Endometrium (tissue), 2 donors: ENCODE measurements at regions not wholly inside any gene's neighbourhood (a gene's known extent, or its start where the extent isn't known, plus 50 kb on each side); places are given as distances from the start of the nearest gene placed in this dataset.
"Not testable (repeated sequence)": the region's sequence is repeated elsewhere in the genome, so short reads cannot be mapped to it uniquely, and the experiment has no call there.

Source experiments
- FAIRE-seq: peaks from 2 replicates; lab custom pipeline; 2012; peaks lifted over from hg19 to GRCh38; lab: Jason Lieb, UNC
- donor health status: control.
- donor health status: control.

DNA sequence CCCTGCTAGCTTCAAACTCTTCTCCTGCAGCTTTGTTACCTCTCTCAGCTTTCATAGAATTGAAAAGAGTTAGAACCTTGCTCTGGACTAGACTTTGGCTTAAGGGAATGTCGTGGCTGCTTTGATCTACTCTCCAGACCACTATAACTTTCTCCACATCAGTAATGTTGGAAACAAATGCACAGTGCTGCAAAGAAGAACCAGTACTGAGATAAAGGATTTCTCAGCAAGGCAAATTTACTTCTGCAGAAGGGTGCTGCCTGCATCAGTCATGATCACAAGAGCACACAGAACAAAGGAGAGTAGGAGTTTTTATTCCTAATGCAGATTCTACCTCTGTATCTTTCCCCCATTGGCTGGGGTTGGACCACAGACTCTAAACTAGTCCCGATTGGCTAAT lies 621.6 kb upstream of the CHRM3 start:
- FAIRE-seq: no peak

DNA sequence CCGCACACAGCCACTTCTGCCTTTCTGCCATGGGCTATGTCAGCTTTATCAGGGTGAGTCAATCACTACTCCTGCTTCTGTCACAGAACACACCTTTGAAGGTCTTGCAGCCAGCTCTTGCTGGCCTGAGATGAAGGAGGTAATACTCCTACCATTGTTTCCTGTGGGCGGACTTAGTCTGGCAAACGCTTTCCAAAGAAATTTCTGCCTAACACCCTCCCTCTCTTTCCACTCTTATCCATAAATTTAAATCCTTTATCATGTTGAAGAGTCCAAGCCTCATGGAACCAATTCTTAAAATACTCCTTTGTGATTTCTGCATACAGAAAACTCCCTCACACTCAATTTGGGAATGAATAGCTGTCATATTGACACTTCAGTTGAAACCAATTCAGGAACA lies 633.1 kb upstream of the CHRM3 start:
- no peak for FAIRE-seq

DNA sequence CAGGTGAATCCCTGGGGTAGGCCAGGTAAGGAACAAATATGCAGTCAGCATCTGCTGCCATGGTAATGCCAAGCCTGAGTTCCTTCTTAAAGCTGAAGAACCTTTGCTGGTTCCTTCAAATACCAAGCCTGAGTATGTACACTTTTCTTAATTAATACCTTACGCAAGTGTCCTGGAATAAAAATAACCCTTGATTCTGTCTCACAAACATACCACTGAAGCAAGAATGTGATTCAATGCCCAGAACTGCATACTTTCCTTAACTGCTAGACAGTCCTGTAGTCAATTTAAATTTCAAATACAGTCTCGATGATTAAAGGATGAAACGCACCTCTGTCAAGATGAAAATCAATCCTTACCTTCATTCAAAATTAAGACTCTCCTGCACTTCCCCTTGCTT lies 634.0 kb upstream of the CHRM3 start:
- FAIRE-seq: no peak

DNA sequence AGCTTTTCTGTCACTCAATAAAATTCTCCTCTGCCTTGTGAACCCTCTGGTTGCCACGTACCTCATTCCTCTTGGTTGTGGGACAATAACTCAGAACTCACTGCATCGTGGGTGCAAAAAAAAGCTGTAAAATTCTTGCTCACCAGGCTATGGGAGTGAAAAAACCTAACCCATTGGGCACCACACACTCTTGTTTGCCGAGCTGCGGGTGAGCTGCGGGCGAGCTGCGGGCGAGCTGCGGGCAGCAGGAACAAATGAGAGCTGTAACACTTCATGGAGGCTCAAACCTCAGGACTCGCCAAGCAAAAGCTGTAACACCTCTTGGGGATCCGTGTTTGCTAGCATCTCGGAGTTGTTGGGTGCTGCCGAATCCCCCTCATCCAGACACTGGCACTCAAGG lies 641.3 kb upstream of the CHRM3 start:
- FAIRE-seq: no peak

DNA sequence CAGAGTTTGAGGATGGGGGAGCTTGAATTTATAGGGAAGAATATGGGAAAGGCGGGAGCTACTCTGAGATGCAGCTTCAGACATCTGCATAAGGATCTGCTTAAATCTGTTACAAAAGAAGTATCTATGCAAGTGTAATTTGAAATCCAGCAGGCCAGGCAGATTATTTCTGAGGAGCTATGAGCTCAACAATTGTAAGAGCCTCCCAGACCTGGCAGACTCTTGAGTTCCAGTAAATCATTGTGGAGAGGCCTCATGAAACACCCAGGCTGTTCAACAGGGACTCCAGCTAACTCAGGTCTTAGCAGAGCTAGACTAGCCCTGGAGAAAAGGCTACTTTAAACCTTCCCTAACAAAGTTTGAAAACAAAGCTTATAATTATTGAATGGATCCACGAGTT lies 647.5 kb upstream of the CHRM3 start:
- FAIRE-seq: no peak

DNA sequence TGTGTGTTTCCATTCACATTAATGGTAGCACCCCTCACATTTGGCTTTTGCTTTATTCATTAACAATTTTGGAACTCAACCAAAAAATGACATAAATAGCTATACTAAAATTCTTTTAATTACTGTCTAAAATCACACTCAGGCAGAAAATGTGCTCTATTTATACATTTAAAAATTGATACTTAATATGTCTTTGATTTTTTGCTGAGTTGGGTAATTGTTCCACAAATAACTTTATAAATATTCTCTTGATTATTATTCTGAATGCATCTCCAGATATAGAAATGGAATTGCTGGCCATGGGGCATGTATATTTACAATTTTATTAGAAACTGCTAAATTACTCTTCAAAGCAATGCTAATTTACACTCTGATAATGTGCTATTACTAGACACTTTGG lies 658.7 kb upstream of the CHRM3 start:
- FAIRE-seq: no peak

DNA sequence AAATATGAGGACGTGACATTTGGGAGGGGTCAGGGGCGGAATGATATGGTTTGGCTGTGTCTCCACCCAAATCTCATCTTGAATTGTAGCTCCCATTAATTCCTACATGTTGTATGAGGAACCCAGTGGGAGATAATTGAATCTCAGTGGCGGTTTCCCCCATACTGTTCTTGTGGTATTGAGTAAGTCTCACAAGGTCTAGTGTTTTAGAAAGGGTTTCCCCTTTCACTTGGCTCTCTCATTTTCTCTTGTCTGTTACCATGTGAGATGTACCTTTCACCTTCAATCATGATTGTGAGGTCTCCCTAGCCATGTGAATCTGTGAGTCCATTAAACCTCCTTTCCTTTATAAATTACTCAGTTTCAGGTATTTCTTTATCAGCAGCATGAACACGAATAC lies 663.6 kb upstream of the CHRM3 start:
- FAIRE-seq: no peak

DNA sequence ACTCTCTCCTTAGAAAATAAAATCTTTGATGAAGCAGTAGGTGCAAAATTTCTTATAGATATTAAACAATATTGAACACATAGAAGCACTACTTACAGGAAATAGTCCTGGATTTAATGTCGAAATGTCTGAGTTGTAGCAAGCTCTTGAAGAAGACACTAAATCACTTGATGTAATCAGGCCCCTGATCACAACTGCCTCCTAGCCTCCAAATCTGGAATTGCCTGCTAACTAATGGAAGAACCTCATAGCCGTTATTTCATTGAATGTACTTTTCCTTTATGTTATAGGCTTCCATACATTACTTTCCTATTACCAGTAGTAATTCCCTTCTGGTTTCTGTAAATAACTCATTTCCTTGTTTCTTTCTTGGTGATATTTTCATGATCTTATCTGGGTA lies 675.7 kb upstream of the CHRM3 start:
- no peak for FAIRE-seq

DNA sequence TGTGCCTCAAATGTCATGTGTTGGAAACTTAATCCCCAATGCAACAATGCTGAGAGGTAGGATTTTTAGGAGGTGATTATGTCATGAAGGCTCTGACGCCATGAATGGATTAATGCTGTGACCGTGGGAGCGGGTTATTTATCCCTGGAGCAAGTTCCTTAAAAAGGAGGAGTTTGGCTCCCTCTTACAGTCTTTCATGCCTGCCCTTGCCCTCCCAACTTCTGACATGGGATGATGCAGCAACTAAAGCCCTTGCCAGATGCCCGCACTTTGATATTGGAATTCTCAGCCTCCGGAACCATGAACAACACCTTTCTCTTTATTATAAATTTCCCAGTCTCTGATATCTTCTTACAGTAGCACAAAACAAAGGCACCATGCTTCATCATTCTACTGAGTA lies 685.3 kb upstream of the CHRM3 start:
- FAIRE-seq: no peak

DNA sequence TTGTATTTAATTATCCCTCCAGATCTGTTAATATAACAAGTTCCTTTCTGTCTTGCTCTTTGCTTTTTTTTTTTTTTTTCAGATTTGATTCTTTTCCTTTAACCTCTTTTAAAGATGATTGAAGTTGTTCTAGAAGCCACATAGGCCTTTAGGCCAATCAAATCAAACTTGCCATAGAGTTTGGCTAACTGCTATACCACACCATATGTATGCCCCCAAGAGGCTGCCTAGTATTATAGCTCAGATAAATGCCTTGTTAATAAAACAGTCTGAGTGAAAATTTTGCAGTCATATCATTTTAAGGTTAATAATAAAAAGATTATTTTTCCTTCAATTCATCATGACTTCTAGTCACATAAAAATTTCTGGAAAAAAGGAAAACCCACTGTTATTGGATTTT lies 696.0 kb upstream of the CHRM3 start:
- FAIRE-seq: no peak

DNA sequence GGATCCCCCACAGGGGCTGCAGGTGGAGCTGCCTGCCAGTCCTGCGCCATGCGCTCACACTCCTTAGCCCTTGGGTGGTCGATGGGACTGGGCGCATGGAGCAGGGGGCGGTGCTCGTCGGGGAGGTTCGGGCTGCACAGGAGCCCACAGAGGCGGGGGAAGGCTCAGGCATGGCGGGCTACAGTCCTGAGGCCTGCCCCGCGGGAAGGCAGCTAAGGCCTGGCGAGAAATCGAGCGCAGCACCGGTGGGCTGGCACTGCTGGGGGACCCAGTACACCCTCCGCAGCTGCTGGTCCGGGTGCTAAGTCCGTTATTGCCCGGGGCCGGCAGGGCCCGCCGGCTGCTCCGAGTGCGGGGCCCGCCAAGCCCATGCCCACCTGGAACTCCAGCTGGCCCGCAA lies 701.8 kb upstream of the CHRM3 start:
- not testable (repeated sequence) for FAIRE-seq

DNA sequence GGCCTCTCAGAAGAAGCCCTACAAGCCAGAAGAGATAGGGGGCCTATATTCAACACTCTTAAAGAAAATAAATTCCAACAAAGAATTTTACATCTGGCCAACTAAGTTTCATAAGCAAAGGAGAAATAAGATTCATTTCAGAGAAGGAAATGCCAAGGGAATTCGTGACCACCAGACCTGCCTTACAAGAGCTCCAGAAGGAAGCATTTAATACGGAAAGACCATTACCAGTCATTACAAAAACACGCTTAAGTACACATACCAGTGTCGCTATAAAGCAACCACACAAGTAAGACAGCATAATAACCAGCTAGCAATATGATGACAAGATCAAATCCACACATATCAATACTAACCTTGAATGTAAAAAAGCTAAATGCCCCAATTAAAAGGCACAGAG lies 704.9 kb upstream of the CHRM3 start:
- no peak for FAIRE-seq

DNA sequence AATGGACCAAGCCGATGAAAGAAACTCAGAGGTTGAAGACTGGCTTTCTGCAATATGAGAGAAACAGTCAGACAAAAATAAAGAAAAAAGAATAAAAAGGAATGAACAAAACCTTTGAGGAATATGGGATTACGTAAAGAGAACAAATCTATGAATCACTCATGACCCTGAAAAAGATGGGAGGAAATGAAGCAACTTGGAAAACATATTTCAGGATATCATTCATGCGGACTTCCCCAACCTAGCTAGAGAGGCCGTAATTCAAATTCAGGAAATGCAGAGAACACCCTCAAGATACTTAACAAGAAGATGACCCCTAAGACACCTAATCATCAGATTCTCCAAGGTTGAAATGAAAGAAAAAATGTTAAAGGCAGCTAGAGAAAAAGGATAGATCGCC lies 705.3 kb upstream of the CHRM3 start:
- FAIRE-seq: no peak

DNA sequence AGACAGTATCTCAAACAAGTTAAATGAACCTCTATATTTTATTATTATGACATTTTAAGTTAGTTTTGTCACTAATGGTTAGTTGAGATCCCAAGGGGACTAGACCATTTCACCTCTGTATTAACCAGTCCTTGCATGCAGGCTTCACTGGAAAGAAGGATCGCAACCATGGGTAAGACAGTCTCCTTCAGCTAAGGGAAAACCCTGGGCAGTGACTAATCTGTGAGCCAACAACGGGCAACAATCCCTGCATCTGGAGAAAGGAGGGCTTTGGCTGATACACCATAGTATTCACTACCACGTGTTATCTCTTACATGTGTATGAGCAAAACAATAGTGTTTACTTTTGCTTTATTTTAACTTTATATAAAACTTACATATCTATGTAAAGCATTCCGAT lies 708.8 kb upstream of the CHRM3 start:
- no peak for FAIRE-seq

DNA sequence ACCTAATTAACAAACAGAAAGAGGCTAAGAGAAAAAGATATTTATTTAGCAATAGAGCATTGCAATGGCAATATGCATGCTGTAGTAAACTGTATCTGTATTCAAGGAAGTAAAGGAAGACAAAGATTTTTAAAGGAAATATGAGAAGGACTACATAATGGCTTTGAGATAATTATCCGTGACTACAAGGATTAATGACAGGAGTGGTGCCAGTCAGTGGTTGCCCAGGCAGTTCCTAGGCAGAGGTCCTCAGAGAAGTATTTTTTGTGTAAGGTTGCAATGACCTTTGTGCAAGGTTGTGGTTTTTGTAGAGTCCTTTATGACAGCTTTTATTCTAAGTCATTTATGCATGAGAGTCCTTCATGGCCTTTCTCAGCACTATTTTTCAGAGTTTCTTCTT lies 711.1 kb upstream of the CHRM3 start:
- FAIRE-seq: no peak

DNA sequence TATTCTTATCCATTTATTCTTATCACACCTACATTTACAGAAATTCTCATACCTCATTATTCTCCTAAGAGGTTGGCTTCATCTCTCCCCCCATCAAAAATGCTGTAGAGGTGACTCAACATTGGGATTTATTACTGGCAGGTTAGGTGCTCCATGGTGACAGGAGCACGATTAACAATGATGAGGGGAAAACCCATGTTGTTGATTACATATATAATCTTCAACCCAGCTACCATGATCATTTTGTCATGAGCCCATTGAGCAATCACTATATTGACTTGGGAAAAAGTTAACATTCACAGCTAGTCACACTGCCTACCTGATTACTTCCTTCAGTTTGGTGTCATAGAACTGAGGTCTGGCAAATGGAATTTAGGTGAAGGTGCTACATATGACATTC lies 712.1 kb upstream of the CHRM3 start:
- FAIRE-seq: no peak

DNA sequence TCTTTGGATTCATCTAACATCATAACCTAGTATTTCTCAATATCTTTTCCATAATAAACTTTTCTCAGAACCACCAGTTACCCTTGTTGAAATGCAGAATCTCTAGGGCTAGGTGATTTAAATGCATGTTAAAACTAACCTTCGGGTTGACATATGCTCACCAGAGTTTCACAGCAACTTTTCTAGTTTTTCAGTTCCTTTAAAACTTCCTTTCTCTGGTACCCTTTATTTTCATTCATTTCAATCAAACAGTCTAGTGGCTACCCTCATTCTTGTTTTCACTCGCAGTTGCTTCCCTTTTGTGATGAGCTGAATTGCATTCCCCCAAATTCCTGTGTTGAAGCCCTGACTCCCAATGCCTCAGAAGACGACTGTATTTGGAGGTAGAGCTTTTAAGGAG lies 712.8 kb upstream of the CHRM3 start:
- FAIRE-seq: no peak

DNA sequence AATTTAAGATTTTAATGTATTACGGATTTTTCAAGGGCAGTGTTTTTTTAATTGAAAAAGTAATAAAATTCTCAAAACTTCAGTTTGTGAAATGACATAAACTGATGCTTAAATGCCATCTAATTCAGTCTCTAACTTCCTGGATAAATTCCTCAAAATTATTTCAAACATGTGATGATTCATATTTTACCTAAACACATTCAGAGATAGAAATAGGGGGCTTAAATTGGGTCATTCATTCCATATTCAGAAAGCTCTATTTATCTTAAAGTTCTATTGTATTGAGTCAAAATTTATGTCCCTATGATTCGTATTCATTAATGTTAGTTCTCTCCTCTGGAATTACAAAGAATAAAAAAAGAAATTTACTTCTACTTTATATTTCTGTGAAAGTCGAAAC lies 713.6 kb upstream of the CHRM3 start:
- FAIRE-seq: no peak

DNA sequence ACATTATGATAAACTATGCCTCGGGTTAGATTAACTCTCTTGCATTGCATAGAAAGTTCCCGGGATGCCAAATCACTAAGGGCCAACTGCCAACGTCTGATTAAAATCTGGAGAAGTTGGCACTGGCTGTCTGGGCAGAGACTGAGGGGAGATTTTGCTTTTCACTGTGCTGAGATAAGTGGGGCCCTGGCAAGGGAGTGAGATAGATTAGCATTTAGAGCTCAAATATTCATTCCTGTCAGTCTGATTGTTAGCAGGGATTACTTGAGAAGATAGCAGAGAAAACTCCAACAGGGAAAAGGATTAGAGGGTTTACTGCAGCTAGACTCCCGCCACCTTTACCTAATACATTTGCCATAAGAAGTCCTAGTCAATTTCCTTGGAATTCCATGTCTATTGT lies 714.1 kb upstream of the CHRM3 start:
- no peak for FAIRE-seq

DNA sequence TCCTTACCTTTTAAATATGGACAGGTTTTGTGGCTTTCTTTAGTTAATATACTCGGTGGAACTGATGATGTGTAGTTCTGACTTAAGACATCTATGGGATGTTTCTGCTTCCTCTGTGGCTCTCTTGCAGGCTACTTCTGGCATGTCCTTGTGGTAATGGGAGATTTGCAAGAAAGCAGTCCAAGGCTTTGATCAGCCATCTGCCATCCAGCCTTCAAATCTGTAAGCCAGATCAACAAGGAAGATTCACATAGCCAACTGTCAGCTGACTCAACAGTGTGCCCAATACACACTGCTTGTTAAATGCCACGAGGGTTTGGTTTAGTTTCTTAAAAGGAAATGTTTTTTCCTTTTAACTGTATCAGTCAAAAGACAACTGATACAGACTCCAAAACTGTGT lies 722.2 kb upstream of the CHRM3 start:
- no peak for FAIRE-seq

DNA sequence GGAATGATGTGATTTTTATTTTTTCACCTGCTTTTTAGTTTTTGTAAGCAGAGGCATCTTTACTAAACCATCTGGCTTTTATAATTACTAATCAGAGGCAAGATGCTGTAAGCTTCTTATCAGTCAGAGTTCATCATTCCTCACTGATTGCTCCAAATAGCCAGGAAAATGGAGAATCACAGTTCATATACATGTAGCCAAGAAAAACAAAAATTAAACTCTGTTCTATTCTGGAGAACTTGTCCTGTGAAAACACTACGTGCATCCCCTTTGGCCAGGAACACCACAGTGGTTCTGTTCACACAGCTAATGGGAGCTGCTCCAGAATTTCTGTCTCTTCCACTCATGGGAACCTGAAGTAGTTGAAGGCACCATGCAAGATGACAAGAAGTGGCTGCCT lies 725.5 kb upstream of the CHRM3 start:
- FAIRE-seq: no peak

DNA sequence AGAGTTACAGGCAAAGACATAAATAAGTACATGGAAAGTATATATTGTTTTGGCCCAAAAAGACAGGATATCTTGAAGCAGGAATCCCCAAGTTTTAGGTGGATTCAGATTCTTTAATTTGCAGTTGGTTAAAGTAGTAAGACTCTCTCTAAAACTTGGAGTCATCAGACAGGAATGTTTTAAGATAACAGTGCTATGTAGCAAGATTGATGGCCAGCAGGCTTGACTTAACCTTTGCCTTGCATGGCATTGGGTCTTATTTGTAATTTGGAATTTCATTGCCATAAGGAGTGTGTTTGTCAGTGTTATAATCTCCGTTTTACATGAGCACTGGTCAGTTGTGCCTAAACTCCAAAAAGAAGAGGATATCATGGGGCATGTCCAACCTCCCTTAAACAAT lies 727.6 kb upstream of the CHRM3 start:
- no peak for FAIRE-seq

DNA sequence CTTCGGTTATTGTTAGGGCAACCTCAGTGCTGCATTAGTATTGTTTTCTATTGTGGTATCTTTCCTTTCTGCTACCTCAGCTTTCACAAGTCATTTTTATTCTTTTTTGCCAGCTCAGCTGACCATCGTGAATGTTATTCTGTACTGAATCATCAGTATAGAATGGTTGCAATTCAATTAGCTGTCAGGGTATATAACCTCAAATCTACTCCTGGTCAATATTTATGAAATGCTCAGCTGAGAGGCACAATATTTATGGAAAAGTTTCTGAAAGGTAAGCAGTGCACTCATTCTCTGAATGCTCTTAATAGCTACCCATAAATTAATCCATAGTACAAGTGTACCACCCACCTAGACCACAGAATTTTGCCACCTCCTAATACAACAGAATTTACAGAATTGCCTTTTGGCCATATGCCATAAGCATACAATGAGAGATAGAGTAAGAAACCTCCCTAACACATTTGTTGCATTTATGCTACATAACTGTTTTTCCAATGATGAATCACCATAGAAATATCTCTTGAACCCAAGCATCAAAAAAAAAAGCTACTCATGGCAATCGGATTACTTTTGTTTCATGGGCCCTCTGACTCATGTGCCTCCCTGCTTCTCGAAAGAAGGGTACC lies 732.6 kb upstream of the CHRM3 start:
- no peak for FAIRE-seq

DNA sequence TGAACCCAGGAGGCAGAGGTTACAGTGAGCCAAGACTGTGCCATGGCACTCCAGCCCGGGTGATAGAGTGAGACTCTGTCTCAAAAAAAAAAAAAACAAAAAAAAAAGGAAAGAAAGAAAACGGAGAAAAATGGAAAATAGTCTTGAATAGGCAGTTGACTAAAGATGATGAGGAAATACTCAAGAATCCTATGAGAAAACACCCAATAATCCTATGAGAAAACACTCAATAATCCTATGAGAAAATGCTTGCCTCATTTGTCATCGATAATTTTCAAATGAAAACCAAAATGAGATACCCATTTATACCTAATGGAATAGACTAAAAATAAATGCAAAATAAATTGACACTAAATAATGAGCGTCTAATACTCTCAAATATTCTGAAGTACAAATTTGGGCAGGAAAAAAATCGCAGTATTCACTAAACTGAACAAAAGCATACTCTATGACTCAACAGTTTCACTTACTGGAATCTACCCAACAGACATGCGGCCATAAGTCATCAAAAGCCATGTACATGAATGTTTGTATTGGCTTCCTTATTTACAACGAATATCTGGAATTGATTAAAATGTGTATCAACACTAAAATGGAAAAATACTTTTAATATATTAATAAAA lies 733.9 kb upstream of the CHRM3 start:
- no peak for FAIRE-seq

DNA sequence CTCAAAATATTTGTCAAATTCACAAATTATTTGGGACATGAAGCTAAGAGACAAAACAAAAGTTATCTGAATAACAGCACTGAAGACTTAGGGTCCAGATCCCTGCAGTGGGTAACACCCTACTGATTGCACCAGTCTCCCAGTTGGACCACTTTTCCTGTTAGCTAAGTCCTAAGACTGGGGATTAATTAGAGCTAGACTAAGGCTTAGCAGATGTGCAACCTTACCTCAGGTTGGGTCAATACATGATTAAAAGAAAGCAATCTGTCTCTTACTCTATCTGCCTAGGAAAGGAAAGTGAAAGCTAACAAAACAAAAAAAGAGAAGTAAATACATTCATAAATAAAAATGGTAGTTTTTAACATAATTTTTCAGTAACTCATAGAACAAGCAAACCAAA lies 737.2 kb upstream of the CHRM3 start:
- no peak for FAIRE-seq
